WTC11 (cell line): ENCODE measurements at regions not wholly inside any gene's neighbourhood (a gene's known extent, or its start where the extent isn't known, plus 50 kb on each side); places are given as distances from the start of the nearest gene placed in this dataset.

Experiments used
- ATAC-seq: fragments of 200-7000 bp; cut with Tn5 transposase; 2 replicates; pipeline ENCODE4 v1.10.0; 2021; ENCODE audit warnings: mild to moderate bottlenecking, moderate library complexity
- CTCF ChIA-PET: fragments of 300-600 bp; sonication (Branson Sonifier 250); formaldehyde crosslinking; loops from one replicate; lab custom pipeline; 2021; ENCODE audit warnings: antibody characterized with exemption; lab: Charles Lee
- POLR2A ChIA-PET: fragments of 350-600 bp; sonication (Branson Sonifier 250); formaldehyde crosslinking; loops from one replicate; lab custom pipeline; 2021; ENCODE audit warnings: antibody characterized with exemption; lab: Charles Lee
- DNase-seq: peaks from one replicate; pipeline ENCODE4 v3.0.0; 2021; ENCODE audit warnings: low spot score
- H3K27ac Mint-ChIP-seq: 2 replicates; pipeline ENCODE4 v1.8.0; 2021; ENCODE audit warnings: mixed read lengths
- H3K27me3 Mint-ChIP-seq: 2 replicates; pipeline ENCODE4 v1.8.0; 2021; ENCODE audit warnings: low read depth, mild to moderate bottlenecking, moderate library complexity, mixed read lengths
- H3K36me3 Mint-ChIP-seq: 2 replicates; pipeline ENCODE4 v1.8.0; 2021; ENCODE audit warnings: mixed read lengths
- H3K4me1 Mint-ChIP-seq: 2 replicates; pipeline ENCODE4 v1.8.0; 2022; ENCODE audit warnings: mixed read lengths
- H3K4me3 Mint-ChIP-seq: 2 replicates; pipeline ENCODE4 v1.8.0; 2021; ENCODE audit warnings: mild to moderate bottlenecking, moderate library complexity, mixed read lengths
- H3K9me3 Mint-ChIP-seq: 2 replicates; pipeline ENCODE4 v1.8.0; 2021; ENCODE audit warnings: mixed read lengths
- ATF1 ChIP-seq: sonication (generic); formaldehyde crosslinking; IDR thresholded peaks from 2 replicates; pipeline ENCODE4 v1.8.1; 2023; ENCODE audit warnings: mild to moderate bottlenecking, moderate library complexity, missing genetic modification reagents
- CDX4 ChIP-seq: fragments of 250-450 bp; sonication (Bioruptor Pico); IDR thresholded peaks from 2 replicates; pipeline ENCODE4 v1.9.0; 2021; ENCODE audit warnings: moderate library complexity, mild to moderate bottlenecking, inconsistent platforms, borderline replicate concordance
- CTCF ChIP-seq: fragments of 200-600 bp; IDR thresholded peaks from 2 replicates; pipeline ENCODE4 v1.8.0; 2022; ENCODE audit warnings: antibody characterized with exemption
- FOXK1 ChIP-seq: sonication (generic); formaldehyde crosslinking; IDR thresholded peaks from 2 replicates; pipeline ENCODE4 v1.8.0; 2022; ENCODE audit warnings: mild to moderate bottlenecking, moderate library complexity, missing genetic modification reagents
- GABPB1 ChIP-seq: sonication (generic); formaldehyde crosslinking; IDR thresholded peaks from 2 replicates; pipeline ENCODE4 v1.8.1; 2023; ENCODE audit warnings: mild to moderate bottlenecking, missing genetic modification reagents
- GRHL2 ChIP-seq: fragments of 250-450 bp; sonication (Bioruptor Pico); IDR thresholded peaks from 2 replicates; pipeline ENCODE4 v1.8.0; 2022; ENCODE audit warnings: mild to moderate bottlenecking, moderate library complexity; ENCODE audit not compliant: insufficient replicate concordance, severe bottlenecking
- HMGA2 ChIP-seq: fragments of 250-450 bp; sonication (Bioruptor Pico); IDR thresholded peaks from 2 replicates; pipeline ENCODE4 v1.4.0; 2021; ENCODE audit warnings: mild to moderate bottlenecking, moderate library complexity
- HMGXB4 ChIP-seq: sonication (generic); formaldehyde crosslinking; IDR thresholded peaks from 2 replicates; pipeline ENCODE4 v1.8.1; 2023; ENCODE audit warnings: mild to moderate bottlenecking, moderate library complexity, missing genetic modification reagents
- KAT7 ChIP-seq: sonication (generic); formaldehyde crosslinking; IDR thresholded peaks from 2 replicates; pipeline ENCODE4 v1.8.1; 2023; ENCODE audit warnings: missing genetic modification reagents, mild to moderate bottlenecking, borderline replicate concordance
- OVOL2 ChIP-seq: fragments of 250-450 bp; sonication (Bioruptor Pico); IDR thresholded peaks from 2 replicates; pipeline ENCODE4 v1.9.0; 2021; ENCODE audit warnings: mild to moderate bottlenecking, borderline replicate concordance
- PRRX2 ChIP-seq: fragments of 250-450 bp; sonication (Bioruptor Pico); IDR thresholded peaks from 2 replicates; pipeline ENCODE4 v1.8.0; 2021; ENCODE audit warnings: mild to moderate bottlenecking
- STAT6 ChIP-seq: sonication (generic); formaldehyde crosslinking; conservative IDR thresholded peaks from 2 replicates; pipeline ENCODE4 v1.8.1; 2023; ENCODE audit warnings: mild to moderate bottlenecking, low read depth, missing genetic modification reagents, moderate library complexity
- TEAD1 ChIP-seq: sonication (generic); formaldehyde crosslinking; IDR thresholded peaks from 2 replicates; pipeline ENCODE4 v1.8.0; 2022; ENCODE audit warnings: mild to moderate bottlenecking, missing genetic modification reagents
- USF2 ChIP-seq: sonication (generic); formaldehyde crosslinking; IDR thresholded peaks from 2 replicates; pipeline ENCODE4 v1.8.1; 2023; ENCODE audit warnings: mild to moderate bottlenecking, missing genetic modification reagents, moderate library complexity
- ZBTB21 ChIP-seq: sonication (generic); formaldehyde crosslinking; IDR thresholded peaks from 2 replicates; pipeline ENCODE4 v1.8.1; 2023; ENCODE audit warnings: mild to moderate bottlenecking, missing genetic modification reagents, borderline replicate concordance
- ZNF263 ChIP-seq: sonication (generic); formaldehyde crosslinking; IDR thresholded peaks from 2 replicates; pipeline ENCODE4 v1.8.1; 2022; ENCODE audit warnings: low read depth, mild to moderate bottlenecking, moderate library complexity, missing genetic modification reagents
- ZNF281 ChIP-seq: sonication (generic); formaldehyde crosslinking; IDR thresholded peaks from 2 replicates; pipeline ENCODE4 v1.8.0; 2023; ENCODE audit warnings: mild to moderate bottlenecking, missing genetic modification reagents

- DNase-seq: no peak
- H3K36me3 Mint-ChIP-seq: no peaks in the 10 kb centered on the region
- TF ChIP-seq GRHL2 (no peak), CTCF (no peak), STAT6 (no peak), HMGXB4 (CRISPR knock-in tag) (no peak), FOXK1 (CRISPR knock-in tag) (no peak), ZBTB21 (CRISPR knock-in tag) (no peak), TEAD1 (CRISPR knock-in tag) (no peak), ZNF281 (CRISPR knock-in tag) (no peak), HMGA2 (no peak), ATF1 (CRISPR knock-in tag) (no peak), USF2 (no peak), KAT7 (CRISPR knock-in tag) (no peak), ZNF263 (CRISPR knock-in tag) (no peak), CDX4 (CRISPR knock-in tag) (no peak), PRRX2 (CRISPR knock-in tag) (no peak), GABPB1 (no peak), OVOL2 (CRISPR knock-in tag) (no peak)
- TF ChIP-seq, all 79 proteins: peak for 0
- Mint-ChIP-seq H3K27ac (no peak overlapping the region), H3K9me3 (peaks cover 11% of the 10 kb centered on the region), H3K4me1 (peaks cover 8% of the 10 kb centered on the region), H3K4me3 (no peak overlapping the region), H3K27me3 (no peaks in the 10 kb centered on the region)
- no peak for ATAC-seq
- ChIA-PET POLR2A (no interaction called here), CTCF (no interaction called here)
These were observed 841.4 kb upstream of the VRK2 start for GRCh38 chr2:57205241-57205640.
